Mucosa of rectum (tissue), 2 donors: ENCODE measurements at regions not wholly inside any gene's neighbourhood (a gene's known extent, or its start where the extent isn't known, plus 50 kb on each side); places are given as distances from the start of the nearest gene placed in this dataset.

ENCODE experiments used
- H3K27ac ChIP-seq, 2 donors: one replicate each; pipeline ENCODE4 v1.7.0; 2013; ENCODE audit warnings: inconsistent platforms in 2 of 2, low read depth in 2 of 2, low read length in 2 of 2
- H3K27me3 ChIP-seq, 2 donors: one replicate each; pipeline ENCODE4 v1.7.0; 2013; ENCODE audit warnings: low read length in 2 of 2; ENCODE audit not compliant: control insufficient read depth in 2 of 2, insufficient read depth in 2 of 2
- H3K36me3 ChIP-seq, 2 donors: one replicate each; pipeline ENCODE4 v1.7.0; 2013; ENCODE audit warnings: low read length in 2 of 2; ENCODE audit not compliant: control insufficient read depth in 2 of 2, insufficient read depth in 2 of 2
- H3K4me1 ChIP-seq, 2 donors: one replicate each; pipeline ENCODE4 v1.7.0; 2013; ENCODE audit warnings: low read length in 2 of 2, mild to moderate bottlenecking in 1 of 2; ENCODE audit not compliant: control insufficient read depth in 2 of 2, insufficient read depth in 2 of 2
- H3K4me3 ChIP-seq, 2 donors: one replicate each; pipeline ENCODE4 v1.7.0; 2013; ENCODE audit warnings: low read length in 2 of 2
- H3K9ac ChIP-seq, 2 donors: one replicate each; pipeline ENCODE4 v1.7.0; 2013; ENCODE audit warnings: low read length in 2 of 2, low read depth in 1 of 2, mild to moderate bottlenecking in 1 of 2
- H3K9me3 ChIP-seq, 2 donors: one replicate each; pipeline ENCODE4 v1.7.0; 2013; ENCODE audit warnings: low read length in 2 of 2; ENCODE audit not compliant: control insufficient read depth in 2 of 2
- donor health status: healthy.
- donor health status: Normal muscosa, but diverticular disease.

DNA sequence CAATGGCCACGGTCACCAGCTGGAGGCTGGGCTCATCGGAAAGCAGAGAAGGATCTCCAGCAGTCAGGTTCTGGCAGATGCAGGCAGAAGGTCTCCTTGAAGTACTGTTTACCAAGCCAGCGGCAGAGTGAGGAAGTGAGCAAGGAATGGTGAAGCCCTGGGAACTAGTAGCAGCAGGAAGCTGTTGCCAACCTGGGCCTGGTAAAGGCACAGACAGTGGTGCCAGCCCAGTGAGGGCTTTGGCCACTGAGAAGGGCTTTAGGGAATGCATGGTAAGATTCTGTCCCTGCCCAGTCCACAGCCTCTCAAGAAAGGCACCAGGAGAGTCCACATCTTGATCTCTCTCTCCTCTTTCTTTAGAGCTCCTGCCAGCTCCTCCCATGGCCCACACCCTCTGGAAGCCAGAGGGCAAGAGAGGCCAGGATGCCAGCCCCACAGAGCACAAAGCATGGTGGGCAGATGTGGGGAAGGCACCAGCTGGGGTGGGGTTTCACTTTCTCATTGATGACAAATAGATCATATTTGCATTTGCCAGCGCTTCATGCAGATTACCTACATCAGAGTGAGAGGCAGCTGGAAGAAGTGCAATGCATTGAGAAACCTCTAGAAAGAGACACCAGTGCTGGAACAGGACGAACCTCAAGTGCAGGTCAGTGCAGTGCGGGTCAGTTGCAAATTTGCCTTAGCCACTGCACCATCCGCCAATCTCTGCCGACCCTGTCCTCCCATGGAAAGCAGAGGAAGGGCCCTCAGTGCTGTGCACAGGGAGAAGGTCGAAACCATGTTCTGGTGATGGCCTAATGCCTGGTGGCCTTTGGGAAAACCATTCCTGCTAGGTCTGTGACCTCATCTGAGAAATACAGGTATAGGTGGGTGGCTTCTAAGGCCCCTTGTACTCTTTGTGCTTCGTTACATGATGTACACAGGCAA lies 667.8 kb upstream of the MKI67 start:
- H3K9me3 ChIP-seq = no peaks in the 10 kb centered on the region
- H3K27me3 ChIP-seq = no peaks in the 10 kb centered on the region
- no peaks in the 10 kb centered on the region for H3K4me1 ChIP-seq
- no peak overlapping the region for H3K9ac ChIP-seq
- H3K36me3 ChIP-seq = no peaks in the 10 kb centered on the region
- no peak overlapping the region for H3K4me3 ChIP-seq
- no peak overlapping the region for H3K27ac ChIP-seq

GRCh38 chr10:128796396-128796912 lies 670.2 kb upstream of the MKI67 start:
- Histone ChIP-seq H3K4me3 (no peak overlapping the region), H3K36me3 (no peaks in the 10 kb centered on the region), H3K9ac (no peak overlapping the region), H3K27ac (no peak overlapping the region), H3K27me3 (no peaks in the 10 kb centered on the region), H3K9me3 (no peaks in the 10 kb centered on the region), H3K4me1 (no peaks in the 10 kb centered on the region)

- no peak overlapping the region for H3K9ac ChIP-seq
- H3K27me3 ChIP-seq = no peaks in the 10 kb centered on the region
- H3K36me3 ChIP-seq = no peaks in the 10 kb centered on the region
- no peak overlapping the region for H3K4me3 ChIP-seq
- no peaks in the 10 kb centered on the region for H3K4me1 ChIP-seq
- no peaks in the 10 kb centered on the region for H3K9me3 ChIP-seq
- H3K27ac ChIP-seq = no peak overlapping the region
Observed at GRCh38 chr10:128802062-128802461, 665.0 kb upstream of the MGMT start.

DNA sequence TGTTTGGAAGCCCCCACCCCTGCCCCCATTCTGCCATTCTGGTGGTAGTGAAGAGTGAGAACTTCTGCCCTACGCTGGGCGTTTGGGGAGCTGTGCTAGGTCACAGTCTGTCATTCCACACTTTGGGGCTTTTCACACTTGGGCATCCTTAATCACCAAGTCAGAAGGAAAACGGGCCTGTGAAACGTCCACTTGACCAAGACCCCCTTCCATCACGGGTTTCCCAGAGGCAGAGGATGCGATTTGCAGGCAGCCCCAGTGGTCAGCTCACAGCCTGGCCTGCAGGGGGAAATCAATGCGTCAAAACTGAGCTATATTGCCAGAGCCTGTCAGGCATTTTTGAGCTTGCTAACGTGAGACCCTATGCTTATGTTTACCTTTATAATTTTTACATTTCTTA lies 663.3 kb upstream of the MGMT start:
- H3K9me3 ChIP-seq = no peaks in the 10 kb centered on the region
- no peak overlapping the region for H3K4me3 ChIP-seq
- no peak overlapping the region for H3K9ac ChIP-seq
- H3K36me3 ChIP-seq = no peaks in the 10 kb centered on the region
- no peaks in the 10 kb centered on the region for H3K27me3 ChIP-seq
- no peaks in the 10 kb centered on the region for H3K4me1 ChIP-seq
- H3K27ac ChIP-seq = no peak overlapping the region

DNA sequence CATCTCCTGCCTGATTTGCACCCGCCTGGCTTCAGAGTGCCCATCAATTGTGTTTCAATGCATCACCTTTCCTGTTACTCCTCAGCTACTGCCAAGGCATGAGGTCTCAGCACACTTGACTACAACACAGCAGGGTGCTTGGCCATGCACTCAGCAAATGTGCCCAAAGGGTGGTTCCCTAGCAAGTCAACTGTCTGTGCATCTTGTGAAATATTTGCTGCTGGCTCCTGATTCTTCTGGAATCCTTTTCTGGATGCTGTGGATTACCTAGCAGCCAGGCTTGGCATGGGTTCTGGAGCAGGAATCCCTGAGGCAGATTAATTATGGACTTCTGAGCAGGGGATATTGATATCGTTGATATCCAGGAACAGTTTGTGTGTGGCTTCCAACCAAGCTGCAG lies 662.6 kb upstream of the MGMT start:
- Histone ChIP-seq H3K27me3 (no peaks in the 10 kb centered on the region), H3K4me3 (no peak overlapping the region), H3K9me3 (no peaks in the 10 kb centered on the region), H3K27ac (no peak overlapping the region), H3K4me1 (no peaks in the 10 kb centered on the region), H3K9ac (no peak overlapping the region), H3K36me3 (no peaks in the 10 kb centered on the region)

DNA sequence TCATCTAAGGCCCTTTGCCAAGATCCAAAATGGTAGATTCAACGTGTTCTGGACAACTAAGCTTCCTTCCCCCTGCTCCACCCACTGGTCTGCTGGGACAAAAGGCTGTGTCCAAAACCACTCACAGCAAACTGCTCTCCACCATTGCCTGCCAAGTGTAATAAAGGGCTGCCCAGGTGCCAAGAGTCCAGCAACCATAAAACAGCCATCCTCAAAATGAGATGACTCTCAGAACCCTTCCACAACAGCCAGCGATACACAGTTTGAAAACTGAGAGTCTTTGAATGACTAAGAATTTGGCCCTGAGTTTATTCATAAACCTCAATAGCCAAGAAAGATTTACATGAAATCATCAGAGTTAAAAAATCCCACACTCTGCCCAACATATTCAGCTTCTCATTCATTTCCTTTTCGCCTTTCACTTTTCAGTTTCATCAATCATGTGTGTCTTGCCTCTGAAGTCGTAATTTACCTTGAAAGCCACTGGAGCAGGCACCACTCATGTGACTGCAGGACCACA lies 658.1 kb upstream of the MGMT start:
- Histone ChIP-seq H3K4me1 (no peaks in the 10 kb centered on the region), H3K9ac (no peak overlapping the region), H3K36me3 (no peaks in the 10 kb centered on the region), H3K9me3 (no peaks in the 10 kb centered on the region), H3K4me3 (no peak overlapping the region), H3K27ac (no peak overlapping the region), H3K27me3 (no peaks in the 10 kb centered on the region)

DNA sequence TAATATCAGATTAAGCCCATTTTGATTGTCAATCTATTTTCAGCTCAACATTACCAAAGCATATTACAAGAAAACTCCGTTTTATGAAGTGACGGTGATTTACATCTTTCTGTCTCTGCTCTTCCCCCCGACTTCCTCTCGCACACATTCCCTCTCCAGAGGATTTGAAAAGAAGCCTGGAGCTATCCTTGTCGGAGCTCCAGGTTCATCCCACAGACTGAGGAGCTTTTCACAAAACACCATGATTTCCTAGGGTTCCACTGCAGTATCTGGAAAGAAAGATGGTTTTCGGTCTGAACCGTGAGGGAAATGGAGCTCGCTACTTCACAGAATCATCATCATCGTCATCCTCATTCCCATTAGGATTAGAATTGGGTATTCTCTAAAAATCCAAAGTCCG lies 655.5 kb upstream of the MGMT start:
- Histone ChIP-seq H3K9ac (no peak overlapping the region), H3K4me3 (no peak overlapping the region), H3K9me3 (no peaks in the 10 kb centered on the region), H3K27ac (no peak overlapping the region), H3K27me3 (no peaks in the 10 kb centered on the region), H3K4me1 (no peaks in the 10 kb centered on the region), H3K36me3 (no peaks in the 10 kb centered on the region)

GRCh38 chr10:128812000-128812399 lies 655.0 kb upstream of the MGMT start:
- no peak overlapping the region for H3K9ac ChIP-seq

DNA sequence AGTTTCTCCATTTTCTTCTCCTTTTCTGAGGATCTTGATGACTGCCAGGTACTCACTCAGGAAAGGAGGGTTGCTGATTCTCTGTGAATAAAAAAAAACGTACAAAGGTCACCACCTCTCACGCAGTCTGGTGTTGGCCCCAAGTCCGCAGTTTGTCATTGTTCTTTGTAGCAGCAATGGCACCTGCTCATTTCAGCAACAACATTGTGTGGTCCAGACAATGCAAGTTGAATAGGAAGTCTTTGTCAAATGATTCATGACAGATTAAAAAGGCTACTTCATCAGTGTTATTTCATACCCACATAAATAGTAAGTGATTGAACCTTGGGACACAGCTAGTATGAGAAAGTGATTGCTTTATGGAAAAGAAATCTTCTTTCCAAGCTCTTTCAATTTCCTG lies 653.5 kb upstream of the MGMT start:
- Histone ChIP-seq H3K9ac (no peak overlapping the region), H3K9me3 (no peaks in the 10 kb centered on the region), H3K27ac (no peak overlapping the region)

More at GRCh38 chr10:128812000-128812399, 655.0 kb upstream of the MGMT start:
- Histone ChIP-seq H3K27ac (no peak overlapping the region), H3K4me1 (no peaks in the 10 kb centered on the region), H3K4me3 (no peak overlapping the region), H3K9me3 (no peaks in the 10 kb centered on the region), H3K27me3 (no peaks in the 10 kb centered on the region), H3K36me3 (no peaks in the 10 kb centered on the region)

DNA sequence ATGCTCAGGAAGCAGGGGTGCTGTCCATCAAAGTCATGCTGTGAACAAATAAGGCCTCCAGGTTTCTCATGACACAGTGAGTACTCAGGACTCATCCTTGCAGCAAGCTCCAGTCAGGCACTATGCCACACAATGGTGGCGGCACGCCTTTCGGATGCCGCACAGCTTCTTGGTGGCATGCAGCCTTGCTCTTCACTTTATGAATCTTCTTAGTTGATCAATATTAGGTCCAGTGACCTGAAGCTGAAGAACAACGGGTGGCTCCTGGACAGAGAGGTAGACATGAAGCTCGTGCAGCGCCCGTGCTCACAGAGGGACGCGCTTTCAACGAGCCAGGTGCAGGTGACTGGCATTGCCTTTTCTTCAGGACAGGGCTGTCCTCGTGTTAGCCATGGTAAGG lies 653.0 kb upstream of the MGMT start:
- H3K9me3 ChIP-seq = no peaks in the 10 kb centered on the region
- H3K4me3 ChIP-seq = no peak overlapping the region
- no peaks in the 10 kb centered on the region for H3K4me1 ChIP-seq
- H3K36me3 ChIP-seq = no peaks in the 10 kb centered on the region
- no peaks in the 10 kb centered on the region for H3K27me3 ChIP-seq
- H3K27ac ChIP-seq = no peak overlapping the region
- no peak overlapping the region for H3K9ac ChIP-seq

More for the DNA sequence above, 653.5 kb upstream of the MGMT start:
- Histone ChIP-seq H3K36me3 (no peaks in the 10 kb centered on the region), H3K27me3 (no peaks in the 10 kb centered on the region), H3K4me1 (no peaks in the 10 kb centered on the region), H3K4me3 (no peak overlapping the region)
